ENCODE measurements at regions not wholly inside any gene's neighbourhood (a gene's known extent, or its start where the extent isn't known, plus 50 kb on each side); places are given as distances from the start of the nearest gene placed in this dataset.

GRCh38 chr5:2575292-2575691 lies 176.2 kb downstream of the IRX2 start:
- Mint-ChIP-seq H3K27ac (ENCODE audit: low read depth, unreplicated experiment) (no peak overlapping the region), H3K4me3 (ENCODE audit: unreplicated experiment) (no peak overlapping the region), H3K4me1 (ENCODE audit: insufficient read depth, unreplicated experiment) (peaks cover 27% of the 10 kb centered on the region), H3K27me3 (ENCODE audit: insufficient read depth, unreplicated experiment) (no peaks in the 10 kb centered on the region), H3K36me3 (ENCODE audit: insufficient read depth, unreplicated experiment) (no peaks in the 10 kb centered on the region), H3K9me3 (ENCODE audit: unreplicated experiment) (no peaks in the 10 kb centered on the region)
- intact Hi-C loops (cut with micrococcal nuclease): no loop called here
- CTCF ChIA-PET: interaction anchor here (0.6 to 0.7 kb wide), 2 partner anchors 10 to 175 kb away, joined by 3 read pairs; no protein-coding TSS in a partner anchor
- no TSS peak for BruUV-seq (replicated peaks)
- POLR2A ChIA-PET: no interaction called here
- DNase-seq (ENCODE audit: unreplicated experiment): no peak
- TF ChIP-seq CTCF (IDR thresholded peaks at IDR 0.05; ENCODE audit: unreplicated experiment): no peak

- ChIA-PET POLR2A (no interaction called here), CTCF (no interaction called here)
- no peaks in the 10 kb centered on the region for H3K9me3 Mint-ChIP-seq (ENCODE audit: unreplicated experiment)
- no peak for TF ChIP-seq CTCF (IDR thresholded peaks at IDR 0.05; ENCODE audit: unreplicated experiment)
- H3K4me1 Mint-ChIP-seq (ENCODE audit: insufficient read depth, unreplicated experiment): peaks cover 22% of the 10 kb centered on the region
- no peaks in the 10 kb centered on the region for H3K36me3 Mint-ChIP-seq (ENCODE audit: insufficient read depth, unreplicated experiment)
- intact Hi-C loops (cut with micrococcal nuclease): no loop called here
- no peak for DNase-seq (ENCODE audit: unreplicated experiment)
- H3K4me3 Mint-ChIP-seq (ENCODE audit: unreplicated experiment): no peak overlapping the region
- no TSS peak for BruUV-seq (replicated peaks)
- H3K27me3 Mint-ChIP-seq (ENCODE audit: insufficient read depth, unreplicated experiment): no peaks in the 10 kb centered on the region
- no peak overlapping the region for H3K27ac Mint-ChIP-seq (ENCODE audit: low read depth, unreplicated experiment)
These were observed 177.3 kb downstream of the IRX2 start for GRCh38 chr5:2574155-2574554.

GRCh38 chr5:2570586-2570985 lies 180.9 kb downstream of the IRX2 start:
- no peaks in the 10 kb centered on the region for H3K36me3 Mint-ChIP-seq (ENCODE audit: insufficient read depth, unreplicated experiment)
- no peak for DNase-seq (ENCODE audit: unreplicated experiment)
- POLR2A ChIA-PET: no interaction called here
- no TSS peak for BruUV-seq (replicated peaks)
- no peaks in the 10 kb centered on the region for H3K27me3 Mint-ChIP-seq (ENCODE audit: insufficient read depth, unreplicated experiment)
- H3K4me1 Mint-ChIP-seq (ENCODE audit: insufficient read depth, unreplicated experiment): peaks cover 8% of the 10 kb centered on the region
- no peak overlapping the region for H3K27ac Mint-ChIP-seq (ENCODE audit: low read depth, unreplicated experiment)
- peaks cover 10% of the 10 kb centered on the region for H3K9me3 Mint-ChIP-seq (ENCODE audit: unreplicated experiment)
- TF ChIP-seq CTCF (IDR thresholded peaks at IDR 0.05; ENCODE audit: unreplicated experiment): no peak
- CTCF ChIA-PET: interaction anchor here (0.6 to 0.7 kb wide), 3 partner anchors 9 to 49 kb away, joined by 3 to 4 read pairs (median 3); no protein-coding TSS in a partner anchor
- no peak overlapping the region for H3K4me3 Mint-ChIP-seq (ENCODE audit: unreplicated experiment)
- intact Hi-C loops (cut with micrococcal nuclease): no loop called here

- Mint-ChIP-seq H3K9me3 (ENCODE audit: unreplicated experiment) (peaks cover 10% of the 10 kb centered on the region), H3K36me3 (ENCODE audit: insufficient read depth, unreplicated experiment) (no peaks in the 10 kb centered on the region), H3K27me3 (ENCODE audit: insufficient read depth, unreplicated experiment) (no peaks in the 10 kb centered on the region), H3K27ac (ENCODE audit: low read depth, unreplicated experiment) (no peak overlapping the region), H3K4me1 (ENCODE audit: insufficient read depth, unreplicated experiment) (peaks cover 6% of the 10 kb centered on the region), H3K4me3 (ENCODE audit: unreplicated experiment) (no peak overlapping the region)
- no TSS peak for BruUV-seq (replicated peaks)
- ChIA-PET POLR2A (interaction anchor here (0.6 kb wide), 1 partner anchor 266 kb away, joined by 3 read pairs; no protein-coding TSS in a partner anchor), CTCF (interaction anchor here (0.6 kb wide), 1 partner anchor 49 kb away, joined by 4 read pairs; no protein-coding TSS in a partner anchor)
- intact Hi-C loops (cut with micrococcal nuclease): no loop called here
- DNase-seq (ENCODE audit: unreplicated experiment): no peak
- TF ChIP-seq CTCF (IDR thresholded peaks at IDR 0.05; ENCODE audit: unreplicated experiment): no peak
These were observed 181.5 kb downstream of the IRX2 start for GRCh38 chr5:2569774-2570542.

Measured in MCF 10A (cell line).